GM12891 (cell line): ENCODE measurements at regions not wholly inside any gene's neighbourhood (a gene's known extent, or its start where the extent isn't known, plus 50 kb on each side); places are given as distances from the start of the nearest gene placed in this dataset.

Source experiments
- PAX5 ChIP-seq: IDR thresholded peaks from 2 replicates; pipeline ENCODE4 v1.6.1; 2011; ENCODE audit warnings: low read length, moderate library complexity, mild to moderate bottlenecking; ENCODE audit not compliant: insufficient read depth, severe bottlenecking
- POLR2A ChIP-seq: IDR thresholded peaks from 2 replicates; pipeline ENCODE4 v1.6.1; 2011; ENCODE audit warnings: low read depth, low read length, control low read depth
- POLR2AphosphoS5 ChIP-seq: IDR thresholded peaks from 2 replicates; pipeline ENCODE4 v1.6.1; 2011; ENCODE audit warnings: low read depth, low read length, control low read depth
- POU2F2 ChIP-seq: IDR thresholded peaks from 2 replicates; pipeline ENCODE4 v1.6.1; 2011; ENCODE audit warnings: low read depth, mild to moderate bottlenecking, control low read depth, low read length, moderate library complexity
- SPI1 ChIP-seq: IDR thresholded peaks from 2 replicates; pipeline ENCODE4 v1.6.1; 2011; ENCODE audit warnings: low read depth, low read length, control low read depth
- TAF1 ChIP-seq: IDR thresholded peaks from 2 replicates; pipeline ENCODE4 v1.6.1; 2011; ENCODE audit warnings: low read depth, low read length, control low read depth

GRCh38 chr18:26697186-26697884 lies 149.0 kb upstream of the KCTD1 start:
- TF ChIP-seq POLR2A (no peak), POLR2AphosphoS5 (no peak), TAF1 (no peak), SPI1 (no peak), PAX5 (no peak), POU2F2 (no peak)
